Transverse colon (tissue), 4 donors: ENCODE measurements at regions not wholly inside any gene's neighbourhood (a gene's known extent, or its start where the extent isn't known, plus 50 kb on each side); places are given as distances from the start of the nearest gene placed in this dataset.

Source experiments
- CTCF ChIP-seq, 5 experiments: fragments of 200-600 bp in 3 of 5; fragments of 450-650 bp in 2 of 5; sonication (generic) in 3 of 5; IDR thresholded peaks; 1 replicate in 2 of 5; 2 replicates in 3 of 5; pipeline ENCODE4 v1.5.1; 2016 to 2017; ENCODE audit warnings: antibody characterized with exemption in 5 of 5, inconsistent platforms in 3 of 5, mild to moderate bottlenecking in 2 of 5, moderate library complexity in 1 of 5
- EP300 ChIP-seq: sonication (generic); formaldehyde crosslinking; IDR thresholded peaks from one replicate; pipeline ENCODE4 v1.6.1; 2017; ENCODE audit warnings: antibody characterized with exemption, low read depth
- POLR2A ChIP-seq: fragments of 450-650 bp; IDR thresholded peaks from one replicate; pipeline ENCODE4 v1.6.1; 2016; ENCODE audit warnings: antibody characterized with exemption, mild to moderate bottlenecking, moderate library complexity
- POLR2AphosphoS5 ChIP-seq, 3 donors: sonication (generic); formaldehyde crosslinking; IDR thresholded peaks; one replicate each; pipeline ENCODE4 v1.6.1; 2016; ENCODE audit warnings: antibody characterized with exemption in 3 of 3

- TF ChIP-seq CTCF (IDR thresholded peaks at IDR 0.05) = no peak
- TF ChIP-seq POLR2AphosphoS5 (IDR thresholded peaks at IDR 0.05) = no peak
- TF ChIP-seq POLR2A = no peak
- TF ChIP-seq EP300 = no peak
Measured at GRCh38 chr6:50921968-50922367, 103.3 kb downstream of the TFAP2B start.
